ENCODE measurements at regions not wholly inside any gene's neighbourhood (a gene's known extent, or its start where the extent isn't known, plus 50 kb on each side); places are given as distances from the start of the nearest gene placed in this dataset.

- TF ChIP-seq POLR2A (IDR thresholded peaks at IDR 0.05): no peak
- no peak for TF ChIP-seq CTCF (IDR thresholded peaks at IDR 0.05)
Measured at GRCh38 chr6:80502871-80503270, 396.4 kb downstream of the BCKDHB start.
